Neural progenitor cell (in vitro differentiated cells): ENCODE measurements at regions not wholly inside any gene's neighbourhood (a gene's known extent, or its start where the extent isn't known, plus 50 kb on each side); places are given as distances from the start of the nearest gene placed in this dataset.

ENCODE experiments used
- DNase-seq: peaks from one replicate; pipeline ENCODE4 v3.0.0-alpha.2; 2016; ENCODE audit warnings: low spot score
- H2AFZ ChIP-seq: fragments of 200-600 bp; sonication (generic); replicated peaks from 2 replicates; pipeline ENCODE4 v1.6.1; 2016; ENCODE audit warnings: antibody characterized with exemption
- H3F3A ChIP-seq: fragments of 200-600 bp; sonication (generic); 2 replicates; pipeline ENCODE4 v1.6.1; 2016; ENCODE audit warnings: antibody characterized with exemption, low read depth
- H3K27ac ChIP-seq: fragments of 200-600 bp; sonication (generic); 2 replicates; pipeline ENCODE4 v1.5.1; 2016; ENCODE audit warnings: mild to moderate bottlenecking
- H3K27me3 ChIP-seq: fragments of 200-600 bp; sonication (generic); 2 replicates; pipeline ENCODE4 v1.6.1; 2016; ENCODE audit warnings: mild to moderate bottlenecking, moderate library complexity
- H3K36me3 ChIP-seq: fragments of 200-600 bp; sonication (generic); 2 replicates; pipeline ENCODE4 v1.5.1; 2016
- H3K4me1 ChIP-seq: fragments of 200-600 bp; sonication (generic); 2 replicates; pipeline ENCODE4 v1.6.1; 2016; ENCODE audit warnings: mixed run types
- H3K4me2 ChIP-seq: fragments of 200-600 bp; sonication (generic); 2 replicates; pipeline ENCODE4 v1.6.1; 2016
- H3K4me3 ChIP-seq: fragments of 200-600 bp; sonication (generic); 2 replicates; pipeline ENCODE4 v1.5.1; 2016
- H3K79me2 ChIP-seq: fragments of 200-600 bp; sonication (generic); 2 replicates; pipeline ENCODE4 v1.6.1; 2016; ENCODE audit warnings: low read depth
- H3K9ac ChIP-seq: fragments of 200-600 bp; sonication (generic); 2 replicates; pipeline ENCODE4 v1.6.1; 2016
- H3K9me3 ChIP-seq: fragments of 200-600 bp; sonication (generic); 2 replicates; pipeline ENCODE4 v1.5.1; 2016; ENCODE audit warnings: low read depth
- H4K20me1 ChIP-seq: fragments of 200-600 bp; sonication (generic); 2 replicates; pipeline ENCODE4 v1.6.1; 2016; ENCODE audit warnings: low read depth
- H3K27ac Mint-ChIP-seq: 3 replicates; pipeline ENCODE4 v1.8.0; 2021; ENCODE audit warnings: mixed read lengths
- H3K27me3 Mint-ChIP-seq: 2 replicates; pipeline ENCODE4 v1.8.0; 2022; ENCODE audit warnings: low read depth, mild to moderate bottlenecking, inconsistent platforms, moderate library complexity, mixed read lengths; ENCODE audit not compliant: insufficient read depth
- H3K36me3 Mint-ChIP-seq: 3 replicates; pipeline ENCODE4 v1.8.0; 2021; ENCODE audit warnings: mixed read lengths
- H3K4me1 Mint-ChIP-seq: 3 replicates; pipeline ENCODE4 v1.8.0; 2021; ENCODE audit warnings: mixed read lengths
- H3K4me3 Mint-ChIP-seq: 3 replicates; pipeline ENCODE4 v1.8.0; 2021; ENCODE audit warnings: mild to moderate bottlenecking, moderate library complexity, mixed read lengths
- H3K9me3 Mint-ChIP-seq: 3 replicates; pipeline ENCODE4 v1.8.0; 2020; ENCODE audit warnings: mixed read lengths
- CTCF ChIP-seq: fragments of 200-600 bp; sonication (generic); IDR thresholded peaks from 2 replicates; pipeline ENCODE4 v1.5.1; 2017; ENCODE audit warnings: antibody characterized with exemption, mild to moderate bottlenecking
- EZH2 ChIP-seq: fragments of 200-600 bp; sonication (generic); IDR thresholded peaks from 2 replicates; pipeline ENCODE4 v1.6.1; 2017; ENCODE audit warnings: antibody characterized with exemption, mild to moderate bottlenecking, moderate library complexity
- EZH2phosphoT487 ChIP-seq: fragments of 200-600 bp; sonication (generic); IDR thresholded peaks from 2 replicates; pipeline ENCODE4 v1.6.1; 2017; ENCODE audit warnings: antibody characterized with exemption

DNA sequence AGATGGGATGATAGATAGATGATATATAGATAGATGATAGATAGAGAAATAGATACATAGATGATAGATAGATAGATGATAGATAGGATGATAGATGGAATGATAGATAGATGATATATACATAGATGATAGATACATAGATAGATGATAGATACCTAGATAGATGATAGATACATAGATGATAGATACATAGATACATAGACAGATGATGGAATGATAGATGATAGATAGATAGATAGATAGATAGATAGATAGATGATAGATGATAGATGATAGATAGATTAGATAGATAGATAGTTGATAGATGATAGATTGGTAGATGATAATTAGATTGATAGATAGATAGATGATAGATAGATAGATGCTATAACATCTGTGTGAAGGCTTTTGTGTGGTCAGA, 201.7 kb upstream of the RAB4A start:
- Histone ChIP-seq H3F3A (peaks cover 11% of the 10 kb centered on the region), H3K27me3 (no peaks in the 10 kb centered on the region), H3K4me2 (no peak overlapping the region), H3K9me3 (no peaks in the 10 kb centered on the region), H3K79me2 (no peaks in the 10 kb centered on the region), H3K4me3 (no peak overlapping the region), H3K4me1 (peaks cover 10% of the 10 kb centered on the region), H2AFZ (no peak overlapping the region), H4K20me1 (no peaks in the 10 kb centered on the region), H3K27ac (no peak overlapping the region), H3K36me3 (no peaks in the 10 kb centered on the region), H3K9ac (no peak overlapping the region)
- Mint-ChIP-seq H3K9me3 (no peaks in the 10 kb centered on the region), H3K36me3 (no peaks in the 10 kb centered on the region), H3K27me3 (peaks cover 4% of the 10 kb centered on the region), H3K4me1 (peaks cover 25% of the 10 kb centered on the region), H3K4me3 (no peak overlapping the region), H3K27ac (no peak overlapping the region)
- DNase-seq: no peak
- TF ChIP-seq CTCF (no peak), EZH2phosphoT487 (no peak), EZH2 (no peak)

- TF ChIP-seq EZH2phosphoT487: no peak
- no peak for TF ChIP-seq EZH2
- no peak for TF ChIP-seq CTCF
- Histone ChIP-seq H3K9me3 (no peaks in the 10 kb centered on the region), H3K79me2 (no peaks in the 10 kb centered on the region), H3K4me2 (no peak overlapping the region), H4K20me1 (no peaks in the 10 kb centered on the region), H3K4me3 (no peak overlapping the region), H3F3A (peaks cover 11% of the 10 kb centered on the region), H3K27ac (no peak overlapping the region), H3K27me3 (no peaks in the 10 kb centered on the region), H3K36me3 (no peaks in the 10 kb centered on the region), H3K9ac (no peak overlapping the region), H3K4me1 (peaks cover 14% of the 10 kb centered on the region), H2AFZ (no peak overlapping the region)
- H3K27ac Mint-ChIP-seq: no peak overlapping the region
- peaks cover 2% of the 10 kb centered on the region for H3K27me3 Mint-ChIP-seq
- no peak for DNase-seq
- no peak overlapping the region for H3K4me3 Mint-ChIP-seq
- H3K9me3 Mint-ChIP-seq: no peaks in the 10 kb centered on the region
- H3K4me1 Mint-ChIP-seq: peaks cover 20% of the 10 kb centered on the region
- no peaks in the 10 kb centered on the region for H3K36me3 Mint-ChIP-seq
These were observed 200.7 kb upstream of the RAB4A start for GRCh38 chr1:229070168-229070567.

- H3K27me3 ChIP-seq: no peaks in the 10 kb centered on the region
- no peak overlapping the region for H3K4me3 ChIP-seq
- Mint-ChIP-seq H3K4me3 (no peak overlapping the region), H3K27ac (peak overlapping the region; percentile 19), H3K36me3 (no peaks in the 10 kb centered on the region), H3K9me3 (no peaks in the 10 kb centered on the region), H3K27me3 (peaks cover under 1% of the 10 kb centered on the region), H3K4me1 (peaks cover 25% of the 10 kb centered on the region)
- no peaks in the 10 kb centered on the region for H4K20me1 ChIP-seq
- H3K4me2 ChIP-seq: no peak overlapping the region
- no peak overlapping the region for H3K9ac ChIP-seq
- H2AFZ ChIP-seq: no peak overlapping the region
- no peak for DNase-seq
- H3K36me3 ChIP-seq: no peaks in the 10 kb centered on the region
- H3K27ac ChIP-seq: no peak overlapping the region
- no peaks in the 10 kb centered on the region for H3K79me2 ChIP-seq
- peaks cover 19% of the 10 kb centered on the region for H3F3A ChIP-seq
- no peaks in the 10 kb centered on the region for H3K9me3 ChIP-seq
- H3K4me1 ChIP-seq: peaks cover 31% of the 10 kb centered on the region
- TF ChIP-seq CTCF: no peak
- no peak for TF ChIP-seq EZH2
- no peak for TF ChIP-seq EZH2phosphoT487
These were observed 197.7 kb upstream of the RAB4A start for GRCh38 chr1:229073251-229073650.

GRCh38 chr1:229075217-229075616, 195.7 kb upstream of the RAB4A start:
- H3K4me2 ChIP-seq: peak overlapping the region; percentile 33
- Mint-ChIP-seq H3K27ac (no peak overlapping the region), H3K27me3 (no peaks in the 10 kb centered on the region), H3K36me3 (no peaks in the 10 kb centered on the region), H3K4me1 (peaks cover 23% of the 10 kb centered on the region), H3K9me3 (no peaks in the 10 kb centered on the region), H3K4me3 (no peak overlapping the region)
- H3K9me3 ChIP-seq: no peaks in the 10 kb centered on the region
- no peak for DNase-seq
- no peak overlapping the region for H3K4me3 ChIP-seq
- peaks cover 31% of the 10 kb centered on the region for H3K4me1 ChIP-seq
- no peak overlapping the region for H2AFZ ChIP-seq
- peaks cover 19% of the 10 kb centered on the region for H3F3A ChIP-seq
- no peak overlapping the region for H3K9ac ChIP-seq
- TF ChIP-seq EZH2phosphoT487 (no peak), EZH2 (no peak), CTCF (no peak)
- no peaks in the 10 kb centered on the region for H3K27me3 ChIP-seq
- H4K20me1 ChIP-seq: no peaks in the 10 kb centered on the region
- no peak overlapping the region for H3K27ac ChIP-seq
- no peaks in the 10 kb centered on the region for H3K79me2 ChIP-seq
- no peaks in the 10 kb centered on the region for H3K36me3 ChIP-seq
